Colonic mucosa (tissue), 4 donors: ENCODE measurements at regions not wholly inside any gene's neighbourhood (a gene's known extent, or its start where the extent isn't known, plus 50 kb on each side); places are given as distances from the start of the nearest gene placed in this dataset.

Experiments used
- DNase-seq: peaks from one replicate; pipeline ENCODE4 v3.0.0-alpha.2; 2020
- H3K27ac ChIP-seq: fragments of 200-600 bp; one replicate; pipeline ENCODE4 v1.8.0; 2021
- H3K27me3 ChIP-seq: fragments of 200-600 bp; one replicate; pipeline ENCODE4 v1.8.0; 2021
- H3K36me3 ChIP-seq: fragments of 200-600 bp; one replicate; pipeline ENCODE4 v1.8.0; 2021
- H3K4me1 ChIP-seq: fragments of 200-600 bp; one replicate; pipeline ENCODE4 v1.8.0; 2021; ENCODE audit warnings: mild to moderate bottlenecking
- H3K4me3 ChIP-seq: fragments of 200-600 bp; one replicate; pipeline ENCODE4 v1.8.0; 2021
- H3K9ac ChIP-seq, 2 donors: one replicate each; pipeline ENCODE4 v1.7.0; 2013; ENCODE audit warnings: control low read depth in 2 of 2, low read depth in 2 of 2, low read length in 2 of 2
- H3K9me3 ChIP-seq: fragments of 200-600 bp; one replicate; pipeline ENCODE4 v1.8.0; 2021
- CTCF ChIP-seq: fragments of 200-600 bp; IDR thresholded peaks from one replicate; pipeline ENCODE4 v1.8.0; 2022; ENCODE audit warnings: antibody characterized with exemption, mild to moderate bottlenecking
- intact Hi-C: fragments of 100-400 bp; cut with DNase I; formaldehyde crosslinking; loops from one replicate; pipeline ENCODE4 v1.14.1; 2022
- donor health status: healthy.
- donor health status: DM: no; HTN: no; CAD: no.
- donor health status: DM: no; HTN: no; CAD: no.

- Histone ChIP-seq H3K4me3 (no peak overlapping the region), H3K4me1 (no peaks in the 10 kb centered on the region), H3K9me3 (no peaks in the 10 kb centered on the region), H3K27me3 (no peaks in the 10 kb centered on the region), H3K36me3 (no peaks in the 10 kb centered on the region), H3K9ac (no peak overlapping the region), H3K27ac (no peak overlapping the region)
- DNase-seq, result no peak
- intact Hi-C loops, result no loop called here
- TF ChIP-seq CTCF, result no peak
These were observed 152.5 kb upstream of the SPRY1 start for GRCh38 chr4:123244137-123244536.

- Histone ChIP-seq H3K36me3 (no peaks in the 10 kb centered on the region), H3K27ac (no peak overlapping the region), H3K4me1 (no peaks in the 10 kb centered on the region), H3K4me3 (no peak overlapping the region), H3K9me3 (no peaks in the 10 kb centered on the region), H3K9ac (no peak overlapping the region), H3K27me3 (no peaks in the 10 kb centered on the region)
- no peak for TF ChIP-seq CTCF
- no peak for DNase-seq
- intact Hi-C loops, result no loop called here
These were observed 150.5 kb upstream of the SPRY1 start for GRCh38 chr4:123246085-123246484.

DNA sequence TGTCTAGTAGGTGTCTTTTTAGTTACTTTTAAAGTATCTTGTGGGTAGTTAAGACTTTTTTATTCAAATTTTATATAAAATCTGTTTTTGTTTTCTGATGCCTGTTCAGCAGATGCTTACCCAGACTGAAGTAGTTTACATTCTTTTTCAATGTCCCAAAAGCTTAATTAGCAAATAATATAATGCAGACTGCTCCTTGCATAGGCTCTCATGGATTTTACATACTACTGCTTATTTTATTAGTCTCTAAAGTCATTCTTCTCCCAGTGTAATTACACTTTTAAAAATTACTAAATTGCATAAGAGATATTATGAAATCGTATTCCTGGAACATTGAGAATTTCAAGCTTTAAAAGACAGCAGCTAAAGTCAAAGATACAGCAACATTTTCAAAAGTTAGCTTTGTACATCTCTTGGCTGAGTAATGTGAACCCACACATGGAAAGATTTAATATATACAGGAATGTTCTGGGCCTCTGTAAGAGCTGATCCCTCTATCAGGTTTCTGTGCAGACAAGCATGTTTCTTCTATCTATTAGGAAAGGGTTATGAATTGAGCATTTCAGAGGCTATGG, 148.4 kb upstream of the SPRY1 start:
- Histone ChIP-seq H3K4me1 (no peaks in the 10 kb centered on the region), H3K27me3 (no peaks in the 10 kb centered on the region), H3K36me3 (no peaks in the 10 kb centered on the region), H3K27ac (no peak overlapping the region), H3K9me3 (no peaks in the 10 kb centered on the region), H3K4me3 (no peak overlapping the region), H3K9ac (no peak overlapping the region)
- TF ChIP-seq CTCF, result no peak
- DNase-seq, result no peak
- intact Hi-C loops, result no loop called here

- H3K27ac ChIP-seq, result no peak overlapping the region
- no peaks in the 10 kb centered on the region for H3K4me1 ChIP-seq
- DNase-seq, result no peak
- no peak overlapping the region for H3K4me3 ChIP-seq
- no peak for TF ChIP-seq CTCF
- no peaks in the 10 kb centered on the region for H3K27me3 ChIP-seq
- H3K9me3 ChIP-seq, result no peaks in the 10 kb centered on the region
- H3K36me3 ChIP-seq, result no peaks in the 10 kb centered on the region
- H3K9ac ChIP-seq, result no peak overlapping the region
- intact Hi-C loops, result no loop called here
These were observed 146.8 kb upstream of the SPRY1 start for GRCh38 chr4:123249821-123250220.

DNA sequence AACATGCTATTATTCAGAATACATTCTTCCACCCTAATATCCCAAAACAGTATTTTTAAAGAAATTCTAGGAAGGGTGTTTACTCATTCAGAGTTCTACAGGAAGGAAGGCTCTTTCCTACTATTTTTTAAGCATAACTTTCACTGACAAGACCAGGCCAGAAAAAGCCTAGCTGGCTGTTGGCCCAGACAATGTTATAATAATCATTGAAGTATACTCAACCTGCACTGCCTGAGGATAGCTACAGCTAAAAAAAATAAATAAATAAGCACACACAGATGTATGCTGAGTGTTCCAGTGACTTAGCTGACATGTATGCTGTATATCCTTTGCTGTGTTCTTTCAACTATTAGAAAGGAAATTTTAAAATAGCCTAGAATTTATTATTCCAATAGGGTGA, 145.8 kb upstream of the SPRY1 start:
- Histone ChIP-seq H3K4me3 (no peak overlapping the region), H3K36me3 (no peaks in the 10 kb centered on the region), H3K9ac (no peak overlapping the region), H3K9me3 (no peaks in the 10 kb centered on the region), H3K4me1 (no peaks in the 10 kb centered on the region), H3K27ac (no peak overlapping the region), H3K27me3 (no peaks in the 10 kb centered on the region)
- DNase-seq, result no peak
- no peak for TF ChIP-seq CTCF
- intact Hi-C loops, result no loop called here
